Prostate gland (tissue), 2 donors: ENCODE measurements at regions not wholly inside any gene's neighbourhood (a gene's known extent, or its start where the extent isn't known, plus 50 kb on each side); places are given as distances from the start of the nearest gene placed in this dataset.

ENCODE experiments used
- POLR2A ChIP-seq: fragments of 450-650 bp; IDR thresholded peaks from one replicate; pipeline ENCODE4 v1.6.1; 2016; ENCODE audit warnings: antibody characterized with exemption, mild to moderate bottlenecking
- TF ChIP-seq, protein P1 (sequence below), 4 experiments: fragments of 200-600 bp in 2 of 4; fragments of 450-650 bp in 2 of 4; sonication (generic) in 2 of 4; IDR thresholded peaks; 1 replicate in 3 of 4; 2 replicates in 1 of 4; pipeline ENCODE4 v1.5.1; 2016 to 2019; ENCODE audit warnings: antibody characterized with exemption in 4 of 4, mild to moderate bottlenecking in 2 of 4, moderate library complexity in 2 of 4

DNA sequence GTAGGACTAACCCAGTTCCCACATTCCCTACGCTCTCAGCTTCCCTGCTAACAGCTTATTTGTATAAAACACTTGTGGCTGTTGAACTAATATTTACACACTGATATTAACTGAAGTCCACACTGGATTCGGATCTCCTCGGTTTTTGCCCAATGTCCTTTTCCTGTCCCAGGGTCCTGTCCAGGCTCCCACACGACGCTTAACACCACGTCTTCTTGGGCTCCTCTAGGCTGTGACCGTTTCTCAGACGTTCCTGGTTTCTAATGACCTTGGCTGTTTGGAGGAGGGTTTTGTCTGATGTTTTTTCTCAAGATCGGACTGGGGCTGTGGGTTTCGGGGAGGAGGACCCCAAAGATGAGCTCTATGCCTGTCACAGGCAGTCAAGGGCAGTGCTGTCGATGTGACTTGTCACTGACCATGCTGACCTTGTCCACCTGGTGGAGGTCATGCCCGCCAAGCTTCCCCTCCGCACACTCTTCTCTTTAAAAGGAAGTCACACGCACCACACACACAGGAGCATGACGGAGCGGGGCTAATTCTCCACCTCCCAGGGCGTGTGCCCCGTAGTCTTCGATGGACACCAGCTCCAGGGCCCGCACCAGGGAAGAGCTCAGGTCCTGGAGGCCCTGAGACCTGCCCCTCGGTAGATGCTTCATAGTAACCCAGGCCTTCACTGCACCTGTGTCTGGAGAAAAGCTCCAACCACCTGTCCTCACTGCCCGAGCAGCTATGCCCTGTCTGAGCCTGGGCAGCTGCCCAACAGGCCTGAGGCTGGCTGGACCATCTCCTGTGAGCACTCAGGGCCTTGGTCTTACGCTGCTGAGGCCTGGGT lies 72.0 kb downstream of the TTLL2 start:
- TF ChIP-seq POLR2A: no peak
- TF ChIP-seq, protein P1, sequence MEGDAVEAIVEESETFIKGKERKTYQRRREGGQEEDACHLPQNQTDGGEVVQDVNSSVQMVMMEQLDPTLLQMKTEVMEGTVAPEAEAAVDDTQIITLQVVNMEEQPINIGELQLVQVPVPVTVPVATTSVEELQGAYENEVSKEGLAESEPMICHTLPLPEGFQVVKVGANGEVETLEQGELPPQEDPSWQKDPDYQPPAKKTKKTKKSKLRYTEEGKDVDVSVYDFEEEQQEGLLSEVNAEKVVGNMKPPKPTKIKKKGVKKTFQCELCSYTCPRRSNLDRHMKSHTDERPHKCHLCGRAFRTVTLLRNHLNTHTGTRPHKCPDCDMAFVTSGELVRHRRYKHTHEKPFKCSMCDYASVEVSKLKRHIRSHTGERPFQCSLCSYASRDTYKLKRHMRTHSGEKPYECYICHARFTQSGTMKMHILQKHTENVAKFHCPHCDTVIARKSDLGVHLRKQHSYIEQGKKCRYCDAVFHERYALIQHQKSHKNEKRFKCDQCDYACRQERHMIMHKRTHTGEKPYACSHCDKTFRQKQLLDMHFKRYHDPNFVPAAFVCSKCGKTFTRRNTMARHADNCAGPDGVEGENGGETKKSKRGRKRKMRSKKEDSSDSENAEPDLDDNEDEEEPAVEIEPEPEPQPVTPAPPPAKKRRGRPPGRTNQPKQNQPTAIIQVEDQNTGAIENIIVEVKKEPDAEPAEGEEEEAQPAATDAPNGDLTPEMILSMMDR (IDR thresholded peaks at IDR 0.05): no peak
